Suprapubic skin (tissue), 3 donors: ENCODE measurements at regions not wholly inside any gene's neighbourhood (a gene's known extent, or its start where the extent isn't known, plus 50 kb on each side); places are given as distances from the start of the nearest gene placed in this dataset.

Experiments
- CTCF ChIP-seq, 2 donors: fragments of 200-600 bp in 1 of 2; fragments of 450-650 bp in 1 of 2; sonication (generic) in 1 of 2; IDR thresholded peaks; one replicate each; pipeline ENCODE4 v1.5.1; 2016 to 2019; ENCODE audit warnings: antibody characterized with exemption in 2 of 2, mild to moderate bottlenecking in 1 of 2, moderate library complexity in 1 of 2
- POLR2A ChIP-seq, 2 donors: fragments of 450-650 bp; IDR thresholded peaks; one replicate each; pipeline ENCODE4 v1.6.1; 2017; ENCODE audit warnings: antibody characterized with exemption in 2 of 2, mild to moderate bottlenecking in 2 of 2, moderate library complexity in 2 of 2

DNA sequence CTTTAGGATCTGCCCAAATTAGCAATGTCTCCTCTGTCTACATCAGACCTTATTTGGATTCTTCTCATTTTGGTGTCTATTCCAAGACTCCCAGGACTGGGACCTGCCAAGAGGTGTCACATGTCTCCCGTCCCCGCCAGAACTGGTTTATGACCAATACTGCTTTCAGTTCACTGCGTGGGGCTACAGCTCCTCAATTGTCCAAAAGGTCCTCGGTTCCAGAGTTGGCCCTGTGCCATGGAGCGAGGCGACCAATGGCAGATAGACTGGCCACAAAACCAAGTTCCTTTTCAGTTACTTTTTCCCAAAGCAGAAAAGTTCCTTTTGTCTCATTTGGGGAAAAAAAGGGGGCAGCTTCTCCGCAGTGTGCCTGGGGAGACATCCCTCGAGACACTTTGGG is 144.1 kb upstream of the ZNF236 start:
- TF ChIP-seq POLR2A (IDR thresholded peaks at IDR 0.05), result no peak
- TF ChIP-seq CTCF (IDR thresholded peaks at IDR 0.05), result no peak
